ENCODE measurements at regions not wholly inside any gene's neighbourhood (a gene's known extent, or its start where the extent isn't known, plus 50 kb on each side); places are given as distances from the start of the nearest gene placed in this dataset.

- no peak for TF ChIP-seq CTCF (conservative IDR thresholded peaks at IDR 0.05; ENCODE audit: low read depth)
- DNase-seq (ENCODE audit: low spot score) = no peak
- CTCF ChIA-PET = interaction anchor here (0.5 to 0.6 kb wide), 2 partner anchors 13 to 296 kb away, joined by 3 read pairs; no protein-coding TSS in a partner anchor
- POLR2A ChIA-PET (ENCODE audit: low non-redundant PET) = no interaction called here
- no peak overlapping the region for H3K27ac ChIP-seq
Observed at GRCh38 chr2:47309952-47310800, 58.9 kb upstream of the EPCAM start.

DNA sequence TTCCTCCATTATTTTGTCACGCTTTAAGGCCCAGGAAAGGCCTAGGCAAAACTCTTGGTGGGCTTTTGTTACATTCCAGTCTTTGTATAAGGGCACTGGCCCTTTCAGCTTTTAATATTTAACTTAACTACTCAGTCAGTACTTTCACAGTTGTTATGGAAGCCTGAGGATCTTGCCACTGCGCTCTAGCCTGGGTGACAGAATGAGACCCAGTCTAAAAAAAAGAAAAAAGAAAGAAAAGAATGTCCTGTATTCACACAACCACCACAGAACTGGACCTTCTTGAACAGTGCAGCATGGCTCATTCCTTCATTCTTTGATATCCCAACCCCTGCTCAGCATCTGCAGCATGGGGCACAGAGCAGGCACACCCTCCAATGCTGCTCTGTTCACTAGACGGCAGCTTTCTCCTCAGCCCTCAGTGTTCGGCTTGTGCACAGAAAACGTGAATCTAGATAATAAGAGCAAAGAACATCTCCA is 59.6 kb upstream of the EPCAM start:
- no peak overlapping the region for H3K27ac ChIP-seq
- TF ChIP-seq CTCF (conservative IDR thresholded peaks at IDR 0.05; ENCODE audit: low read depth) = no peak
- no peak for DNase-seq (ENCODE audit: low spot score)
- CTCF ChIA-PET = interaction anchor here (0.5 to 0.6 kb wide), 2 partner anchors 13 to 295 kb away, joined by 3 read pairs; no protein-coding TSS in a partner anchor
- POLR2A ChIA-PET (ENCODE audit: low non-redundant PET) = no interaction called here

GRCh38 chr2:47307066-47307465 is 62.0 kb upstream of the EPCAM start:
- no peak for TF ChIP-seq CTCF (conservative IDR thresholded peaks at IDR 0.05; ENCODE audit: low read depth)
- no peak overlapping the region for H3K27ac ChIP-seq
- POLR2A ChIA-PET (ENCODE audit: low non-redundant PET) = no interaction called here
- CTCF ChIA-PET = interaction anchor here (0.6 kb wide), 1 partner anchor 220 kb away, joined by 3 read pairs; no protein-coding TSS in a partner anchor
- no peak for DNase-seq (ENCODE audit: low spot score)

DNA sequence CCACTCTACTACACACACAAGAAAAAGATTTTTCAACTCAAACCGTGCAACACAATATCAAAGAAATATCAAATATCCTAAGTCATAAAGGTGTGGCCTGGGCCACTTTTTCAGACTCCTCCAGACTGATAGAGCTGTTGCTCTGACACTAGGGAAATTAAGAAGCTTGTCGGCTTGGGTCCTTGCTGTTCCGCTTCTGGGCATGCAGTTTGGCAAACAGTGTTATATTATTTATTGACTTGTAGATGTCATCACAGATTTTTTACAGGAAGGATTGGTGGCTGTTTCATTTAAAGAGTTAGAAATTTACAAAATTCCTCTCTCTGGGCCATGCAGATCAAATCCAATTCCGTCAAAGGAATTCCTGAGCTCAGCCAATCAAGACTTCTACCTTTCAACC is 64.5 kb upstream of the EPCAM start:
- no peak for DNase-seq (ENCODE audit: low spot score)
- CTCF ChIA-PET = no interaction called here
- H3K27ac ChIP-seq = no peak overlapping the region
- TF ChIP-seq CTCF (conservative IDR thresholded peaks at IDR 0.05; ENCODE audit: low read depth) = no peak
- POLR2A ChIA-PET (ENCODE audit: low non-redundant PET) = interaction anchor here (0.7 kb wide), 1 partner anchor 403 kb away, joined by 3 read pairs; no protein-coding TSS in a partner anchor

- POLR2A ChIA-PET (ENCODE audit: low non-redundant PET) = no interaction called here
- no peak for DNase-seq (ENCODE audit: low spot score)
- H3K27ac ChIP-seq = no peak overlapping the region
- CTCF ChIA-PET = interaction anchor here (1.2 kb wide), 1 partner anchor 385 kb away, joined by 5 read pairs; no protein-coding TSS in a partner anchor
- no peak for TF ChIP-seq CTCF (conservative IDR thresholded peaks at IDR 0.05; ENCODE audit: low read depth)
Observed at GRCh38 chr2:47303341-47304148, 65.6 kb upstream of the EPCAM start.

DNA sequence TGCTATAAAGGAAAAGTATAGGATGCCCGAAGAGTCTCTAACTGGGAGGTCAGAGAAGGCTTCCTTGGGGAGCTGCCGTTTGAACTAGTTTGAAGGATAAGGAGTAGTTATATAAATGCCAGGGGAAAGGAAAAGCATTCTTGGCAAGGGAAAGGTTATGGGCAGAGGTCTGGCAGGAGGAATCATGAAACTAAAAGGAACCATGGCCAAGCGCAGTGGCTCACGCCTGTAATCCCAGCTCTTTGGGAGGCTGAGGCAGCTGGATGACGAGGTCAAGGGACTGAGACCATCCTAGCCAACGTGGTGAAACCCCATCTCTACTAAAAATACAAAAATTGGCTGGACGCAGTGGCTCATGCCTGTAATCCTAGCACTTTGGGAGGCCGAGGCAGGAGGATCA is 66.8 kb upstream of the EPCAM start:
- TF ChIP-seq CTCF (conservative IDR thresholded peaks at IDR 0.05; ENCODE audit: low read depth) = no peak
- ChIA-PET POLR2A (ENCODE audit: low non-redundant PET) (no interaction called here), CTCF (no interaction called here)
- no peak for DNase-seq (ENCODE audit: low spot score)
- H3K27ac ChIP-seq = no peak overlapping the region

Measured in RWPE1 (cell line).